Smooth muscle cell (in vitro differentiated cells): ENCODE measurements at regions not wholly inside any gene's neighbourhood (a gene's known extent, or its start where the extent isn't known, plus 50 kb on each side); places are given as distances from the start of the nearest gene placed in this dataset.

Experiments
- DNase-seq: peaks from one replicate; lab custom pipeline; 2025; ENCODE audit not compliant: unreplicated experiment; lab: John Stamatoyannopoulos, UW
- H2AFZ ChIP-seq: fragments of 200-600 bp; sonication (generic); 2 replicates; pipeline ENCODE4 v1.6.0; 2016; ENCODE audit warnings: antibody characterized with exemption, low read depth, mild to moderate bottlenecking
- H3F3A ChIP-seq: fragments of 200-600 bp; sonication (generic); 2 replicates; pipeline ENCODE4 v1.6.0; 2017; ENCODE audit warnings: antibody characterized with exemption, low read depth
- H3K27ac ChIP-seq: fragments of 200-600 bp; sonication (generic); 2 replicates; pipeline ENCODE4 v1.5.1; 2016; ENCODE audit warnings: low read depth, mild to moderate bottlenecking
- H3K27me3 ChIP-seq: fragments of 200-600 bp; sonication (generic); 2 replicates; pipeline ENCODE4 v1.6.1; 2016; ENCODE audit warnings: low read depth, mild to moderate bottlenecking
- H3K36me3 ChIP-seq: fragments of 200-600 bp; sonication (generic); 2 replicates; pipeline ENCODE4 v1.5.1; 2016; ENCODE audit warnings: low read depth
- H3K4me1 ChIP-seq: fragments of 200-600 bp; sonication (generic); 2 replicates; pipeline ENCODE4 v1.5.1; 2016; ENCODE audit warnings: low read depth
- H3K4me2 ChIP-seq: fragments of 200-600 bp; sonication (generic); 2 replicates; pipeline ENCODE4 v1.6.0; 2016; ENCODE audit warnings: mild to moderate bottlenecking
- H3K4me3 ChIP-seq: fragments of 200-600 bp; sonication (generic); 2 replicates; pipeline ENCODE4 v1.5.1; 2016; ENCODE audit warnings: mild to moderate bottlenecking
- H3K79me2 ChIP-seq: fragments of 200-600 bp; sonication (generic); 2 replicates; pipeline ENCODE4 v1.6.0; 2016; ENCODE audit warnings: low read depth, mild to moderate bottlenecking
- H3K9ac ChIP-seq: fragments of 200-600 bp; sonication (generic); 2 replicates; pipeline ENCODE4 v1.6.0; 2016; ENCODE audit warnings: low read depth
- H3K9me3 ChIP-seq: fragments of 200-600 bp; sonication (generic); replicated peaks from 2 replicates; pipeline ENCODE4 v1.5.1; 2016; ENCODE audit warnings: low read depth
- H4K20me1 ChIP-seq: fragments of 200-600 bp; sonication (generic); 2 replicates; pipeline ENCODE4 v1.6.0; 2016; ENCODE audit warnings: low read depth
- WGBS: methylation state at CpG from one replicate; pipeline ENCODE4 v1.1.7; 2016; ENCODE audit warnings: low lambda C conversion rate; 5-methylcytosine and 5-hydroxymethylcytosine counted together
- TF ChIP-seq, protein P1 (sequence below): fragments of 200-600 bp; sonication (generic); IDR thresholded peaks from 2 replicates; pipeline ENCODE4 v1.5.1; 2017; ENCODE audit warnings: borderline replicate concordance, mild to moderate bottlenecking, antibody characterized with exemption; ENCODE audit not compliant: insufficient read depth, poor library complexity, severe bottlenecking

DNA sequence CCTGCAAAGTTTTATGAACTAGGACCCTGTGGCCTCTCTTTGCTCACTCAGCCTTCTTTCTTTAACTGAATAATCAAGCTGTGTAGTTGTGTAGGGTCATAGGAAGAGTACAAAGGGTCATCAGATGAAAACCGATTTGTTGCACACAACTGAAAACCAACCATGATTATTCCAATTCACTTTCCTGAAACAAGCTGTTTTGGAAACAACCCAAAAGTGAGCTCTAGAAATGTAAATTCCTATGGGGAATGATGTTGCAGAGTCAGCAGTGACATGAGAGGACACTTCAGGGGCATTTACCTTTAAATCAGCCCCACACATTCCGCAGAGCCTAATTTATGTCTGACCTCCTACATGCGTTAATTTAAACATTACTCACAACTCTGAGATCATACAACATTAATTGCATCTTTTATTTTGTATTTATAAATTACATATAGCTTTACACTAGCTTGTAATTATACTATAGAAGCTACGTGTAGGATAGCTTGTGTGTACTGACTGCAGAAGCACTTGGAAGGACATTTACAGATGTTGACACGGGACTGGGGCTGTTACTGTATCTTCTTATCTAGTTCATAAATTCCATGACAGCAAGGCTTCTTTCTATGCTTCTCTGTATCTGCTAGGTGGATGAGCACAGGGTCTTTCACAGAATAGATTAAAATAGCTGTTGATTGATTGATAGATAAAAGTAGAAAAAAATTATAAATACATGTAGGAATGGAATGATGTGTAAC lies 139.9 kb upstream of the AKR1E2 start:
- Histone ChIP-seq H3K27ac (peak overlapping the region; percentile 100), H3K9me3 (no peaks in the 10 kb centered on the region), H3K79me2 (no peaks in the 10 kb centered on the region), H2AFZ (peak overlapping the region; percentile 32), H3K4me1 (peaks cover 22% of the 10 kb centered on the region), H3K9ac (peak overlapping the region; percentile 92), H3K36me3 (no peaks in the 10 kb centered on the region), H3F3A (peaks cover 21% of the 10 kb centered on the region), H3K4me3 (peak overlapping the region; percentile 13), H4K20me1 (no peaks in the 10 kb centered on the region), H3K4me2 (peak overlapping the region; percentile 77), H3K27me3 (no peaks in the 10 kb centered on the region)
- 39% methylated on average over 5 of the region's 5 CpGs for WGBS
- TF ChIP-seq, protein P1, sequence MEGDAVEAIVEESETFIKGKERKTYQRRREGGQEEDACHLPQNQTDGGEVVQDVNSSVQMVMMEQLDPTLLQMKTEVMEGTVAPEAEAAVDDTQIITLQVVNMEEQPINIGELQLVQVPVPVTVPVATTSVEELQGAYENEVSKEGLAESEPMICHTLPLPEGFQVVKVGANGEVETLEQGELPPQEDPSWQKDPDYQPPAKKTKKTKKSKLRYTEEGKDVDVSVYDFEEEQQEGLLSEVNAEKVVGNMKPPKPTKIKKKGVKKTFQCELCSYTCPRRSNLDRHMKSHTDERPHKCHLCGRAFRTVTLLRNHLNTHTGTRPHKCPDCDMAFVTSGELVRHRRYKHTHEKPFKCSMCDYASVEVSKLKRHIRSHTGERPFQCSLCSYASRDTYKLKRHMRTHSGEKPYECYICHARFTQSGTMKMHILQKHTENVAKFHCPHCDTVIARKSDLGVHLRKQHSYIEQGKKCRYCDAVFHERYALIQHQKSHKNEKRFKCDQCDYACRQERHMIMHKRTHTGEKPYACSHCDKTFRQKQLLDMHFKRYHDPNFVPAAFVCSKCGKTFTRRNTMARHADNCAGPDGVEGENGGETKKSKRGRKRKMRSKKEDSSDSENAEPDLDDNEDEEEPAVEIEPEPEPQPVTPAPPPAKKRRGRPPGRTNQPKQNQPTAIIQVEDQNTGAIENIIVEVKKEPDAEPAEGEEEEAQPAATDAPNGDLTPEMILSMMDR, result no peak
- no peak for DNase-seq

DNA sequence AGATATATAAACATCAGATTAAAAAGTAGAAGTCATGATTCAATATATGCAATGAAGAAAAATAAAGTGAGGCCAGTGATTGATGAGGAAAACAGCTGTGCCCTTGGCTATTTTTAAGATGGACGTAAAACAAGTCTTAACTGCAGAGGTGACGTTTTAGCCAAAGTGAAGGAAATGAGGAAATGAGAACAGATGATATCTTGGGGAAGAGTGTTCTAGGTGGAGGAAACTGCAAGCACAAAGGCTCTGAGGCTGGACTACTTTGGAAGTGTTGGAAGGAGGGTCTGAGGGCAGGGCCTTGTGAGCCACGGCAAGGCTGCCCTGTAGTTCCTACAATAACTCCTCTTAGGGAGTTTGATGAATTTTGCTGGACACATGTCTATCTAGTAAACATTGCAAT lies 140.5 kb upstream of the AKR1E2 start:
- Histone ChIP-seq H3K27ac (peak overlapping the region; percentile 100), H3K79me2 (no peaks in the 10 kb centered on the region), H3K4me2 (peak overlapping the region; percentile 77), H3K9ac (peak overlapping the region; percentile 92), H3F3A (peaks cover 21% of the 10 kb centered on the region), H3K36me3 (no peaks in the 10 kb centered on the region), H2AFZ (peak overlapping the region; percentile 32), H3K4me3 (no peak overlapping the region), H3K27me3 (no peaks in the 10 kb centered on the region), H3K4me1 (peaks cover 22% of the 10 kb centered on the region), H3K9me3 (no peaks in the 10 kb centered on the region), H4K20me1 (no peaks in the 10 kb centered on the region)
- no peak for DNase-seq
- TF ChIP-seq, protein P1, result no peak
- WGBS, result 84% methylated on average over 3 of the region's 3 CpGs

DNA sequence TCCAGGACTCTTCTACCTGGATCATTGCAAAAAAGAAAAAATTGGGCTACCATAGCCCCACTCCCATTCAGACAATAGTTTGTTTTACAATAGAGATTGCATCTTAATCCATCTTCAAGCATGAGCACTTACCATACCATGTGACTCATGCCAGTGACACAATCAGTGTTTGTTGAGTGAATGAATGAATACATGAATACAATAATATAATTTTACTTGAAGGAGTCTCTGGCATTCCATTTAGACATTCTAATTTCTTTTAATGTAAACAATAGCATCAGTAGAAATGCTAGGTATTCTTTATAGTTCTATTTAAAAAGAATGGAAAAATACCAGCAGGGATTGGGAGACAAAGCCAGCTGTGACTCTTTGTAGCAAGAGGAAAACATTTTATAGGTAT lies 141.6 kb upstream of the AKR1E2 start:
- H3K9ac ChIP-seq, result peak overlapping the region; percentile 28
- TF ChIP-seq, protein P1, result no peak
- peak overlapping the region; percentile 100 for H3K27ac ChIP-seq

DNA sequence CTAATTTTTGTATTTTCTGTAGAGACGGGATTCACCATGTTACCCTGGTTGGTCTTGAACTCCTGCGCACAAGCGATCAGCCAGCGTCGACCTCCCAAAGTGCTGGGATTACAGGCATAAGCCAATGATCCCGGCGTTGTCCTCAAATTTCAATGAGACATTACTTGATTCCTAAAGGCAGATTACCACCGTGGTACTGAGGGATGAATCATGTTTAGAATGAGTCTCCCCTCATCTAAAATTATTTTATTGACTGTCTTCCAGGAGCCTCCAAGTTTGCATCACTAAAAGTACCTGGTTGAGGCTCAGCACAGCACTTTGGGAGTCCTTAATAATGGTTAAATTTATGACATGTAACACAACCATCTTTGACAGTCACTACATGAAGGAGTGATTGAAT lies 142.2 kb upstream of the AKR1E2 start:
- Histone ChIP-seq H3K9ac (peak overlapping the region; percentile 28), H3K36me3 (no peaks in the 10 kb centered on the region), H3K4me1 (peaks cover 23% of the 10 kb centered on the region)

More for the DNA sequence above, 141.6 kb upstream of the AKR1E2 start:
- Histone ChIP-seq H3K79me2 (no peaks in the 10 kb centered on the region), H3F3A (peaks cover 21% of the 10 kb centered on the region), H3K27me3 (no peaks in the 10 kb centered on the region), H2AFZ (no peak overlapping the region), H3K4me1 (peaks cover 22% of the 10 kb centered on the region), H4K20me1 (no peaks in the 10 kb centered on the region), H3K36me3 (no peaks in the 10 kb centered on the region), H3K4me3 (no peak overlapping the region), H3K4me2 (no peak overlapping the region), H3K9me3 (no peaks in the 10 kb centered on the region)
- DNase-seq, result no peak

More for the DNA sequence above, 142.2 kb upstream of the AKR1E2 start:
- Histone ChIP-seq H3K4me2 (no peak overlapping the region), H3F3A (peaks cover 21% of the 10 kb centered on the region), H3K27ac (peak overlapping the region; percentile 100), H4K20me1 (no peaks in the 10 kb centered on the region), H3K4me3 (no peak overlapping the region), H3K9me3 (no peaks in the 10 kb centered on the region), H3K27me3 (no peaks in the 10 kb centered on the region), H2AFZ (no peak overlapping the region), H3K79me2 (no peaks in the 10 kb centered on the region)
- WGBS, result 79% methylated on average over 8 of the region's 8 CpGs
- no peak for DNase-seq
- TF ChIP-seq, protein P1, result no peak
